Activated CD4-positive, CD25-positive, alpha-beta regulatory T cell treated with anti-CD3 and anti-CD28 coated beads, Interleukin-2, amount 50 U/mL, for 24 hours (primary cell): ENCODE measurements at regions not wholly inside any gene's neighbourhood (a gene's known extent, or its start where the extent isn't known, plus 50 kb on each side); places are given as distances from the start of the nearest gene placed in this dataset.
"Not testable (repeated sequence)": the region's sequence is repeated elsewhere in the genome, so short reads cannot be mapped to it uniquely, and the experiment has no call there.

ENCODE experiments used
- ATAC-seq, 2 donors: fragments of 150-1000 bp; cut with Tn5 transposase; one replicate each; pipeline ENCODE4 v1.10.0; 2021; ENCODE audit warnings: mild to moderate bottlenecking in 1 of 2, moderate library complexity in 1 of 2

DNA sequence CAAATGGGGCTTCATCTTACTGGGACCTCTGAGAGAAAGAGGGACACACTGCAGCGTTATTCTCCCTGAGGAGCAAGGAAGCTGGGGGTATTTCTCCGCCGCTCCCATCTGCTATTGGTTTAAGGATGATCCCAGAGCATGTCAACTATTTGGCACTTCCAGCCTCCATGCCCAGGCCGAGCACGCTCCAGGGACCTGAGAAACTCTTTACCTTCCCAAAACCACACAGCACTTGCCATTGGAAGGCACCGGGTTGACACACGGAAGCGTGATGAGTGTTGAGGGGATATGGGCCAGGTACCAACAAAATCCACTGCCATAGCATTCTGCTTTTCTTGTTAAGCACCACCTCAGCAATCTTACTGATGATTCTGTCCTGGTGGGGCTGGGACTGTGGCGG is 92.4 kb upstream of the SLC24A3 start:
- ATAC-seq = no peak

GRCh38 chr20:19120569-19120968 is 91.9 kb upstream of the SLC24A3 start:
- no peak for ATAC-seq

DNA sequence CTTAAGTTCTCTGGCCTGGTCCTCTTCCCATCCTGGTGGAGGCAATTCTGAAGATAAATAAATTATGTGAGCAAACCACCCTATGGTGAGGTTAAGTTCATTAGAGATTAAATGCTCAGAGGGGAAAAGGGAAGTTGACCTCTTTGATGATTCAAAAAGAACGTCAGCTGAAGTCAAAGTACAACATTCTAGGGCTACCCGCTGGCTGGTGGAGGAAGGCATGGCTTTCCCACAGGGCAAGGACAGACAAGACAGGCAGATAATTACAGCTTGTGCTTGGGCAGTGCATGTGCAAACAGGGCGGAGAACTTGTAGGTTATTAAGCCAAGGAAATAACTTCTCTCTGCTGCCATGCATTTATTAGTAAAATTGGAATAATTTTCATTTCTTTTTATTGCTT is 91.0 kb upstream of the SLC24A3 start:
- no peak for ATAC-seq

GRCh38 chr20:19121916-19122315 is 90.5 kb upstream of the SLC24A3 start:
- no peak for ATAC-seq

GRCh38 chr20:19122395-19122794 is 90.0 kb upstream of the SLC24A3 start:
- no peak for ATAC-seq

DNA sequence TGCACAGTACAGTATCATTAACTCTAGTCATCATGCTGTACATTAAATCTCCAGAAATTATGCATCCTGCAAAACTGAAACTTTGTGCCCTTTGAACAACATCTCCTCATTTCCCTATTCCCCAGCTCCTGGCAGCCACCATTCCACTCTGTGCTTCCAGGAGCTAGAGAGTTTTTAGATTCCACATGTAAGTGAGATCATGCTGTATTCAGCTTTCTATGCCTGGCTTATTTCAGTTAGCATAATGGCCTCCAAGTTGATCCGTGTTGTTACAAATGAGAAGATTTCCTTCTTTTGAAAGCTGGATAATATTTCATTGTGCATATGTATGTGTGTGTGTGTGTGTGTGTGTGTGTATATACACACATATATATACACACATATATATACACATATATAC is 86.9 kb upstream of the SLC24A3 start:
- ATAC-seq = no peak

GRCh38 chr20:19129306-19129705 is 83.1 kb upstream of the SLC24A3 start:
- ATAC-seq = no peak

DNA sequence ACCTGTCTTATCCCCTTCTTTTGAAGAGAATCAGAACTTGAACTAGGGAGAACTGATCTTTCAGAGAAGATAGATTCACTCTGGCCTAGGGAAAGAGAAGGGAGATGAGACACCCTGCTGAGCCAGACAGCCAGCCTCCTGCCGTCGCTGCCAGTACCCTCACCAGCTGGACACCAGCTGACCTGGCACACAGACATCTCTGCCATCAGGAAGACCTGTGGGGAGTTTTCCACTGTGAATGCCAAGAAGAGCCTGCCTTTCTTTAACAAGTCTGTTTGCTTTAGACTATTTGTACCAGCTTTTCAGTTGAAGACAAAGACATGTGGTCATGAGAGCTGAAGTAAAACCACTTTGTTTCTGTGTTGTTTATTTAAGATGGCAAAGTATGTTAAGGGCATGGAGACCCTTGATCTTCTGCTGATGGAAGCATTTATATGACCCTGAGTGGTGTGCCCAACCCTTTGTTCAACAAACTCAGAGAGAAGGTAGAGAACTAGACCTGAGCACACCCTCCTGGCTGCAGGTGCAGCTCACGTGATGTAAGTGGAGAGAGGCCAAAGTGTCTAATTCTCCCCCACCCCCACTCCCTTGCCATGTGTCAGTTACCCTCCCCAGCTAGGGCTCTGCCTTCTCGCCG is 82.3 kb upstream of the SLC24A3 start:
- no peak for ATAC-seq

- no peak for ATAC-seq
These were observed 81.8 kb upstream of the SLC24A3 start for GRCh38 chr20:19130613-19130984.

DNA sequence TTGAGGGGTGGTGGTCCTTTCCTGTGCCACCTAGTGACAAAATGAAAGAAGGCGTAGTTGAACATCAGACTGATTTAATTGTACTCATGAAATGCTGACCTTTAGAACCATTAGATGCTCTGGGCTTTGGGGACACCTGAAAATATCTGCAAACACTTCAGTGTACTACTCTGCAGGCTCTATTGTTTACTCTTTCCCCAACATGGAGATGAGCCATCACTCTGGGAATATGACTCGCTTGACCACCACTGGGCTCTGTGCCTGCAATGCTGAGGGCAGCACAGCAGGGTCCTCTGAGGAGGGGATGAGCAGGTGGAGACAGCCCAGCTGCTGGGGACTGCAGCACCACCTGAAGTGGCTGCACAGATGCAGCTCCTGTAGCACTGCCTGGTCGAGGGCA is 74.8 kb upstream of the SLC24A3 start:
- ATAC-seq = no peak

- ATAC-seq = no peak
These were observed 73.7 kb upstream of the SLC24A3 start for GRCh38 chr20:19138758-19139157.

DNA sequence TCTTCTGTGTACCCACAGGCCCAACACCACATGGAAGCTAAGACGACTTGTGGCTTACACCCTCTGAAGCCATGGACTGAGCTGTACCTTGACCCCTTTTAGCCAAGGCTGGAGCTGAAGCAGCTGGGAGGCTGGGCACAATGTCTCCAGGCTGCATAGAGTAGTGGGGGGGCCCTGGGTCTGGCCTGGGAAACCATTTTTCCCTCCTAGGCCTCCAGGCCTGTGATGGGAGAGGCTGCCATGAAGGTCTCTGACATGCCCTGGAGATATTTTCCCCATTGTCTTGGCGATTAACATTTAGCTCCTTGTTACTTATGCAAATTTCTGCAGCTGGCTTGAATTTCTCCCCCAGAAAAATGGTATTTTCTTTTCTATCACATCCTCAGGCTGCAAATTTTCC is 72.9 kb upstream of the SLC24A3 start:
- not testable (repeated sequence) for ATAC-seq

DNA sequence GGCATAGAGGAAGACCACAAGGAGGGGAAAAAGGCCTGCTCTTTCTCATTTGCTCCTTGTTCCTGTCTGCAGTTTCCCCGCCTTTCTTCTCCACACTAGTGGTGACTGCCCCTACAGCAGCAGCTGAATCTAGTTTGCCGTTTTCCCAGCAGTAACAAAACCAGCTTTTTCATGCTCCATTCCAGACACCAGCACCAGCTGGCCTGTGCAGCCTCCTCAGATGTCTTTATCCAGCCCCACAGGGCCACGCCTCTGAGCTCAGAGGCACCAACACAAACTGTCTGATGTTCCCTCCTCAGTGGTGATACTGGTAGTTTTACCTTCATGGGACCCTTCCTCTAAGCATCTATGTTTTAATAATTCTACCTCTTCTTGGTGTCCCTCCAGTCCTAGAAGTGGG is 70.4 kb upstream of the SLC24A3 start:
- ATAC-seq = no peak

GRCh38 chr20:19143890-19144289 is 68.6 kb upstream of the SLC24A3 start:
- ATAC-seq = no peak

- ATAC-seq = no peak
These were observed 51.1 kb upstream of the SLC24A3 start for GRCh38 chr20:19161336-19161735.
